HepG2 (cell line): ENCODE measurements at regions not wholly inside any gene's neighbourhood (a gene's known extent, or its start where the extent isn't known, plus 50 kb on each side); places are given as distances from the start of the nearest gene placed in this dataset.

Experiments
- ATAC-seq: fragments of 200-7000 bp; cut with Tn5 transposase; 3 replicates; pipeline ENCODE4 v1.9.1; 2020; ENCODE audit warnings: mild to moderate bottlenecking, moderate library complexity
- BruUV-seq: library from RNA; stranded (reverse); fragments of 400-500 nt; replicated peaks from 2 replicates; lab custom pipeline; 2021; lab: Mats Ljungman, UMichigan
- CTCF ChIA-PET: fragments of 300-600 bp; formaldehyde crosslinking; extraction: SDS; loops from one replicate; lab custom pipeline; 2021; ENCODE audit warnings: low total read pairs, inconsistent platforms, low intra/inter-chr PET ratio; lab: Yijun Ruan, JAX
- POLR2A ChIA-PET: fragments of 350-600 bp; sonication (Branson Sonifier 250); formaldehyde crosslinking; loops from one replicate; lab custom pipeline; 2020; ENCODE audit warnings: antibody characterized with exemption, inconsistent platforms; lab: Yijun Ruan, JAX
- DNase-seq: peaks from one replicate; pipeline ENCODE4 v3.0.0-alpha.2; 2015; ENCODE audit warnings: low spot score
- FAIRE-seq: peaks from 3 replicates; lab custom pipeline; 2011; peaks lifted over from hg19 to GRCh38; lab: Jason Lieb, UNC
- H2AFZ ChIP-seq: one replicate; pipeline ENCODE4 v1.6.1; 2011; ENCODE audit warnings: low read length, inconsistent platforms
- H3K27ac ChIP-seq: fragments of 300-600 bp; 3 replicates; pipeline ENCODE4 v1.8.0; 2011; ENCODE audit warnings: mixed run types, mild to moderate bottlenecking, mixed read lengths, low read length, inconsistent platforms; ENCODE audit not compliant: insufficient read depth; ENCODE audit errors: extremely low read length
- H3K27me3 ChIP-seq, 2 experiments: fragments of 200-600 bp in 1 of 2; 2 replicates in 1 of 2; 3 replicates in 1 of 2; pipeline versions ENCODE4 v1.6.0 to v1.8.0; 2011; ENCODE audit warnings: low read length in 2 of 2, mild to moderate bottlenecking in 2 of 2, moderate library complexity in 2 of 2, inconsistent platforms in 1 of 2; ENCODE audit not compliant: insufficient read depth in 2 of 2, control insufficient read depth in 1 of 2
- H3K36me3 ChIP-seq, 2 experiments: fragments of 200-600 bp in 1 of 2; replicated peaks in 1 of 2; 2 replicates in 1 of 2; 3 replicates in 1 of 2; pipeline versions ENCODE4 v1.5.1 to v1.8.0; 2011; ENCODE audit warnings: low read length in 2 of 2, inconsistent platforms in 1 of 2; ENCODE audit not compliant: insufficient read depth in 2 of 2, control insufficient read depth in 1 of 2
- H3K4me1 ChIP-seq: 2 replicates; pipeline ENCODE4 v1.5.1; 2012; ENCODE audit warnings: low read length, inconsistent platforms; ENCODE audit not compliant: insufficient read depth
- H3K4me2 ChIP-seq: 2 replicates; pipeline ENCODE4 v1.6.0; 2011; ENCODE audit warnings: low read depth, low read length, inconsistent platforms
- H3K4me3 ChIP-seq, 3 experiments: fragments of 200-600 bp in 1 of 3; sonication (generic), shearing (Covaris generic) in 1 of 3; replicated peaks in 1 of 3; 2 replicates each; pipeline ENCODE4 v1.5.1; 2011 to 2016; ENCODE audit warnings: low read length in 3 of 3, inconsistent platforms in 2 of 3, low read depth in 2 of 3, mild to moderate bottlenecking in 2 of 3, control low read depth in 1 of 3, mixed read lengths in 1 of 3; ENCODE audit not compliant: insufficient read depth in 1 of 3
- H3K79me2 ChIP-seq: one replicate; pipeline ENCODE4 v1.6.1; 2011; ENCODE audit warnings: low read length, inconsistent platforms; ENCODE audit not compliant: insufficient read depth
- H3K9ac ChIP-seq: 2 replicates; pipeline ENCODE4 v1.6.0; 2011; ENCODE audit warnings: mild to moderate bottlenecking, low read depth, low read length, inconsistent platforms; ENCODE audit not compliant: insufficient read depth
- H3K9me3 ChIP-seq: 2 replicates; pipeline ENCODE4 v1.5.1; 2012; ENCODE audit warnings: mild to moderate bottlenecking, low read length
- H4K20me1 ChIP-seq: 2 replicates; pipeline ENCODE4 v1.6.0; 2011; ENCODE audit warnings: inconsistent platforms, mild to moderate bottlenecking, low read length, moderate library complexity; ENCODE audit not compliant: insufficient read depth
- CHD4 ChIP-seq: fragments of 200-600 bp; sonication (generic); IDR thresholded peaks from 2 replicates; pipeline ENCODE4 v1.7.0; 2017; ENCODE audit warnings: mild to moderate bottlenecking, low read length, borderline replicate concordance
- CREB3 ChIP-seq: sonication (generic); formaldehyde crosslinking; IDR thresholded peaks from 2 replicates; pipeline ENCODE4 v1.5.0; 2020; ENCODE audit warnings: missing genetic modification reagents
- HOXA3 ChIP-seq: sonication (generic); formaldehyde crosslinking; IDR thresholded peaks from 2 replicates; pipeline ENCODE4 v1.5.0; 2020; ENCODE audit warnings: missing genetic modification reagents
- IRF9 ChIP-seq: sonication (generic); formaldehyde crosslinking; IDR thresholded peaks from 2 replicates; pipeline ENCODE4 v1.8.0; 2022; ENCODE audit warnings: missing genetic modification reagents, mild to moderate bottlenecking, borderline replicate concordance
- MBNL3 ChIP-seq: fragments of 250-450 bp; sonication (Bioruptor Pico); conservative IDR thresholded peaks from 2 replicates; pipeline ENCODE4 v1.8.0; 2022; ENCODE audit warnings: mild to moderate bottlenecking, inconsistent platforms
- TBX2 ChIP-seq: sonication (generic); formaldehyde crosslinking; IDR thresholded peaks from 2 replicates; pipeline ENCODE4 v1.5.0; 2020; ENCODE audit warnings: missing genetic modification reagents, mild to moderate bottlenecking, borderline replicate concordance
- ZNF251 ChIP-seq: sonication (generic); formaldehyde crosslinking; IDR thresholded peaks from 2 replicates; pipeline ENCODE4 v1.9.0; 2021; ENCODE audit warnings: mild to moderate bottlenecking, missing genetic modification reagents
- ZNF614 ChIP-seq: IDR thresholded peaks from 2 replicates; pipeline ENCODE4 v1.6.1; 2018; ENCODE audit warnings: missing biosample characterization, missing genetic modification reagents, inconsistent platforms, borderline replicate concordance
- WGBS: methylation state at CpG from one replicate; pipeline ENCODE4 v1.1.6; 2017; ENCODE audit warnings: low lambda C conversion rate; 5-methylcytosine and 5-hydroxymethylcytosine counted together
- in situ Hi-C: cut with HindIII; loops from 2 replicates; pipeline ENCODE4 v1.10.0; 2017; ENCODE audit warnings: low pct_unique_long_range_greater_than_20kb; ENCODE audit not compliant: extremely low pct_ligation_motif_present
- intact Hi-C: fragments of 100-400 bp; cut with micrococcal nuclease; formaldehyde crosslinking; loops from one replicate; pipeline ENCODE4 v1.10.0; 2022; ENCODE audit not compliant: unreplicated experiment

DNA sequence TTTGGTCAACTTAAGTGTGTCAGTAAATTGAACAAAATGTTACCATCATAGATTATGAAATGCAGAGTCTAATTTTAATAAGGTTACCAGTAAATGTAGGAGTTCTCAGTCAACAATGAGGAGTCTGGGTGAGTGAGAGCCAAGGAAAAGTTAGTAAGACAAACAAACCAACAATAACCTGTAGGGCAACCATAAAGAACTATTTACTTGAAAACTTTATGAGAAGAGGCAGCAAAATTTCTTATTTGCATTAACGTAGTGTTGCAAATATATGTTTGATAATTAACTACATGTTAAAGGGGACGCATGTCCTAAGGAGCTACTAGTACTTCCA is 131.1 kb upstream of the SOX4 start:
- no peak for ATAC-seq
- Histone ChIP-seq H3K4me1 (peaks cover 21% of the 10 kb centered on the region), H3K79me2 (no peaks in the 10 kb centered on the region), H3K9ac (no peak overlapping the region), H3K4me2 (no peak overlapping the region), H3K27ac (no peak overlapping the region), H3K9me3 (no peaks in the 10 kb centered on the region), H2AFZ (no peak overlapping the region), H3K4me3 (no peak overlapping the region), H3K27me3 (no peaks in the 10 kb centered on the region)
- CTCF ChIA-PET = no interaction called here
- FAIRE-seq = no peak
- in situ Hi-C loops (no loop called here), intact Hi-C loops (no loop called here)
- DNase-seq = no peak
- POLR2A ChIA-PET = no interaction called here
- TF ChIP-seq ZNF614 (CRISPR knock-in tag) (no peak), ZNF251 (CRISPR knock-in tag) (no peak), CHD4 (no peak), MBNL3 (no peak), IRF9 (CRISPR knock-in tag) (no peak), CREB3 (CRISPR knock-in tag) (no peak), TBX2 (CRISPR knock-in tag) (no peak), HOXA3 (no peak)
- TF ChIP-seq, all 625 proteins: peak for 0
- WGBS = 51% methylated on average over 2 of the region's 2 CpGs
- H4K20me1 ChIP-seq = no peaks in the 10 kb centered on the region
- no TSS peak for BruUV-seq
- no peaks in the 10 kb centered on the region for H3K36me3 ChIP-seq
